GM21390 (cell line): ENCODE measurements at regions not wholly inside any gene's neighbourhood (a gene's known extent, or its start where the extent isn't known, plus 50 kb on each side); places are given as distances from the start of the nearest gene placed in this dataset.

Experiments used
- ATAC-seq: cut with Tn5 transposase; IDR thresholded peaks from one replicate; pipeline ENCODE4 v1.9.1; 2021; ENCODE audit not compliant: unreplicated experiment

DNA sequence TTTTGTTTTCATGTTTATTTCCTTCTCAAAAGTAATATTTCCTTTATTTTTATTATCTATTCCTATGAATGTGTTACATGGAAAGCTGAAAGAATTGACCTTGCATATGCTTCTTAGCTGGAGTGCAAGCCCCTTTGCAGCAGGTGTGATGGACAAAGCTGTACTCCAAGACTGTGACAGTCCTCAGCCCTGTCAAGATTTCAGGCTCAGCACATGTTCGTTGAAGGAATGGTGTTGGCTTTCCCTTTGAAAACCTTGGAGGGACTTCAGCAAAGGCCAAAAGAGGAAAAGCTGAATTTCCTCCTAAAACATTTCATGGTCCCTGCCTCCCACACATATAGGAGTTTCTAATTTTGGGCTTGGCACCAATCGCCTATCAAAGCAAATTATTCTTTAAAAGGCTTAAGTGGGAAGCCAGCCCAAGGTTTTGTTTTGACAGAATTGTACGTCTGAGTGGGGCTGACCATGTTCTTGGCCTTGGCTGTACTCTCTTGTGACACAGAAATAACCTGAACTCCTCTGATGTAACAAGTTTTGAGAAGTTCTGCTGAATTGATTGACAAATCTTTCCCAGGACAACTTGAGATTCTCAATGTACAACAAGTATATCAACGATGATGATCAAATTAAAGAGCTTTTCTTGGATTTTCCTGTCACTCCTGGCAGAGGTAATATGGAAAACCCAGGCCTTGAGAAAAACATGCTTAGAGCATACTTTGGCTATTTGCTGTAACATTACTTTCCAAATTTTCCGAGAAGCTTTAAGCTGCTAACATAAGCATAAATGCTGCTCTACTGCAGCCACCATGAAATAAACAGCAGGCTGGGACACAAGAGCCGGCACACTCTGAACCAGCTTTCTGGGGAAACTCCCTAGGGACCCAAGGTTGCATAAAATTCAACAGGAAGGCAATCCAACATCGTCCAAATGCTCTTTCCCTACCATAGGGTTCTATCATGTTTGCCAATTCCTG, 135.7 kb upstream of the ZNF648 start:
- no peak for ATAC-seq

GRCh38 chr1:182195733-182196132, 134.2 kb upstream of the ZNF648 start:
- ATAC-seq: no peak

GRCh38 chr1:182193908-182194550, 132.5 kb upstream of the ZNF648 start:
- no peak for ATAC-seq

DNA sequence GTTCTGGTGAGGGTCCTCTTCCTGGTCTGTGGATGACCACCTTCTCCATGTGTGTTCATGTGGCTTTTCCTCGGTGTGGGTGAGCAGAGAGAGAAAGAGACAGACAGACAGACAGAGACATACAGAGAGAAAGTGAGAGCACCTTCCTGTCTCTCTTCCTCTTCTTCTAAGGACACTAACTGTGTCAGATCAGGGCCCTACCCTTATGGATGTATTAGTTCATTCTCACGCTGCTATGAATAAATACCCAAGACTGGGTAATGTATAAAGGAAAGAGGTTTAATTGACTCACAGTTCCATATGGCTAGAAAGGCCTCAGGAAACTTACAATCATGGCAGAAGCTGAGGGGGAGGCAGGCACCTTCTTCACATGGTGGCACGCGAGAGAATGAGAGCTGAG, 131.5 kb upstream of the ZNF648 start:
- no peak for ATAC-seq

GRCh38 chr1:182192215-182192614, 130.7 kb upstream of the ZNF648 start:
- ATAC-seq: no peak

DNA sequence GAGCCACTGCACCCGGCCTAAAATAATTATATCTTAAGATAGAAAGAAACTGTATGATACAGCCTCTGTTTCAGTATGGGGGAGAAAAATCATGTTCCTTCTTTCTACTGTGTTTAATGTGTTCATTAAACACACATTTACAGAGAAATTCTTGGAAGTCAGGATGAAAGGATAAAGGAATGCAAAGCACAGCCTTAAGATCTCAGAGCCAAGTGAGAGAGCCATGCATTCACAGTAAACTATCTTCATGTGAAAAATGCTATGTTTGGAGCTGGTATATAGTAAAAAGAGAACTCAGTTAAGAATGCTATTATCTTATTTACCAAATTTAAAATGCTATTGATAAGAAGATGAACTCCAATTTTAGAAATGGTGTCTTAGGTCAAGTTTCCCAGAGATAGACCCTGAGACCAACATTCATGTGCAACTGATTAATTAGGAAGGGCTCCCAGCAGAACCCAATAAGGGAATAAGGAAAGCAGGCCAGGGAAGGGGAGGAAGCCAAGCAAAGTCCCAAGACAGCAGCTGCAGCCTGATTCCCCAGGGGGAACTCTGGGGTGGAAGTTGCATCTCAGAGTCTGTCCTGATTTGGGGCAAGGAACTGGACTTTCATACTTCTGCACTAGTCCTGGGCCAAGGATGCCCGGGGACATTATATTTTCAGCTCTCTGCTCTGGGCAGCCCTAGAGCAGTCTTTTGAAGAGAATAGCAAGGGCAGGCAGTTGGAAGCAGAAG, 130.0 kb upstream of the ZNF648 start:
- ATAC-seq: no peak

DNA sequence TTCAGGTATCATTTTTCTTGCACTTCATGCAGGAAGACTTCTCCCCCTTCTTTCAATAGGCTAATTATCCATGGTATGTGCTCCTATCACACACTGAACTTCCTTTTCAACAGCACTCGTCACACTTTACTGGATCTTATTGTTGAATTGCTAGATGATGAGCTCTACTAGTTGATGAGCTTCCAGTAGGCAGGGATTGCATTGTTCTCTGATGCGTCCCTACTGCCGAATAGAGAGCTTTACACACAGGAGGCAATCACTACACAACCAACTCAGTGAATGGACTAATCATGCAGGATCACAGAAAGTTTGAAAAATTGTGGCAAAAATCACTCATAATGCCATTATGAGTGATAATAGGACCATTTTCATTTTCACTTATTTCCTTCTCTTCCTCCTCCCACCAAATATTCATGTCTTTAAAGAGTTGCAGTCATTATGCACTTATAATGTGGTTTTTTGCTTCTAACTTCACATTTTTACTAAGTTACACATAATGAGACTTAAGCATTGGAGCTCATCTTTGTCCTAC, 128.1 kb upstream of the ZNF648 start:
- no peak for ATAC-seq

GRCh38 chr1:182186757-182187146, 125.2 kb upstream of the ZNF648 start:
- no peak for ATAC-seq

- no peak for ATAC-seq
Measured at GRCh38 chr1:182185842-182186756, 124.6 kb upstream of the ZNF648 start.

GRCh38 chr1:182185136-182185535, 123.6 kb upstream of the ZNF648 start:
- no peak for ATAC-seq

- ATAC-seq: no peak
Measured at GRCh38 chr1:182183606-182184005, 122.1 kb upstream of the ZNF648 start.

DNA sequence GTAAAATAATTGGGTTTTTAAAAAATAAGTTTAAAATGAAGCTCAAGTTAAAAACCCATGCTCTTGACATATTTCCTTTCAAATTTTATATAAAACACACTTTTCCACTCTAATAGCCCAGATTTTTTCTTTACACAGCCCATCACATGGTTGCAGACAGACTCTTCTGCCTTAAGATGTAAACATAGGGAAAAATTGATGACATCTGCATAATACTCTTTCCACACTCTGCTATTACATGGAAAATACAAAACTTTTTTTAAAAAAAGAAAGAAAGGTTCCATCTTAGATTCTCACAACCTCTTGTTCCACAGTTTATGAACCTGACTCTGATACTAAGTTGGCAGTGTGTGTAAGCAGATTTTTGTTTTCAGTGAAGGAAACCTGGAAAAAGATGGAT, 120.8 kb upstream of the ZNF648 start:
- ATAC-seq: no peak

DNA sequence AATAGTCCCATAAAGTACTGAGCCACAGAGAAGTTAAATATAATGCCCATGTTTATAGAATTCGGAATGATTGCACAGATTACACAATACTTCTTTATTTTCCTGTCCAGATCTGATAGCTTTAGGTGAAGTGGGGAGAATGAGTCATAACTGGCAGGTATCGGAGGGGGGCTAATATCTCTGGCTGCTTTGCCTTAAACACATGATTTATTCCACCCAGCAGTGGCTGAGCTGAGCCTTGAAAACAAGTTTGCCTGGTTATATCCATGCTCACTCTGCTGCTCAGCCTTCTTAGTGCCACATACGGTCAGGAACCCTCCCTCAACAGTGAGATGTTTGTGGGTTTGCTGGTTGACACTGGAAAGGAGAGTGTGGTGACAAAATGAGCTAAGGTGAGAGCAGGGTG, 119.7 kb upstream of the ZNF648 start:
- ATAC-seq: no peak

- no peak for ATAC-seq
Measured at GRCh38 chr1:182175361-182175931, 113.9 kb upstream of the ZNF648 start.

DNA sequence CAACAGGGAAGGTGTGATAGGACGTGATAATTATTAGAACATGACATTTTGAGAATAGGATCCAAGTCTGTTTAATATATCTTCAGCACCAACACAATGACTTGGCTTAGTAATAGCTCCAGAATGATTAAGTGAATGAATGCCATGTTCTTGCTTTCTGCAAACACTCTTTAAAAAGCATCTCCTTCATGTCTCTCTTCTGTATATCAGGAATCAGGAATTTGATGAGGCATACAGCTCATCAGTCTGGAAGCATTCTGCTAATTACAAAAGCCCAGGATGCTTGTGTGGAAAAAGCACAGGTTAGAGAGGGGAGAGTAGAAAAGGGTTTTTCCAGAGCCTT, 113.0 kb upstream of the ZNF648 start:
- no peak for ATAC-seq

GRCh38 chr1:182173808-182174512, 112.4 kb upstream of the ZNF648 start:
- no peak for ATAC-seq

GRCh38 chr1:182172699-182173098, 111.2 kb upstream of the ZNF648 start:
- ATAC-seq: no peak

DNA sequence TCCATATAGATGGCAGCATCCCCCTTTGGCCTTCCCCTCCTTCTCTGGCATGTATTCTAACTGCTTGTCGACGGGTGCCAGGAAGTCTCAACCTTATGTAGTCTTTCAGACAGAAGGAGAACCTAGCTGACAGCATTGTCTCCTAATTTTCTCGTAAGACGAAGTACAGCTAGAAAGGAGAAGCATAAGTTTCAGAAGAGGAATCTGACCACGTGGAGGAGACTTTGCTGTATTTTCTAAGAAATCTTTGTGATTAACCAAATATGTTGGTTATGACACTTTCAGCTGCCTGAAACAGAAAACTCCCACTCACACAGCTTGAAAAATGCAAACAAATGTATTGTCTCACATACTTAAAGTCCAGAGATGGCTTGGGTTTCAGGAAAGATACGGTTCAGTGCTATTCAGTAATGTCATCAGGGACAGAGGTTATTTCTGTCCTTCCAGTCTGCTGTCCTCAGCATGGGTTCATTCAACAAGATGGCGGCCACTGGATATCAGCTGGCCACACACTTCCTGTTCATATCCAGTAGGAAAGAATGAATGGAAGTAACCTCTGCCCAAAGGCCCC, 109.5 kb upstream of the ZNF648 start:
- ATAC-seq: no peak

DNA sequence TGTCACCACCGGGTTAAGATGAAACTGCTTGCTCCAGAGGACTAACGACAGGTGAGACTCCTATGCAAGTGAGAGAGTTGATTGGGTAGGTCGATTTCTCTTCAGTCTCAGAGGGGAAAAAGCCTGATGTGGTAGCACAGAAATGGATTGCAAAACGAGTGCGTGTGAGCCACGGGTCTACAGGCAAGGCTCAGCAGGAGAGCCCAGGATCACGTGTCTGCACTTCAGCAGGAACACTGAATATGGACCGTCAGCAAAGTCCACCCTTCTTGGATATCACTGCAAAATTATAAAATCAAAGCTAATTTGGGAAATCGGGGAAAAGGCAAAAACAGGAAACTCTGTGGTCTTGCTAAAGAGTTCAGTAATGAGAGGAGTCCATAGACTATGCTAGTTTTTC, 107.7 kb upstream of the ZNF648 start:
- ATAC-seq: no peak
